Vagina (tissue), 2 donors: ENCODE measurements at regions not wholly inside any gene's neighbourhood (a gene's known extent, or its start where the extent isn't known, plus 50 kb on each side); places are given as distances from the start of the nearest gene placed in this dataset.

Source experiments
- DNase-seq, 2 donors: peaks; one replicate each; pipeline ENCODE4 v3.0.0-alpha.2; 2017; ENCODE audit errors: extremely low spot score in 2 of 2
- H3K27ac ChIP-seq: fragments of 200-600 bp; sonication (generic); one replicate; pipeline ENCODE4 v1.5.1; 2019
- H3K27me3 ChIP-seq: fragments of 200-600 bp; sonication (generic); one replicate; pipeline ENCODE4 v1.5.1; 2019
- H3K36me3 ChIP-seq, 2 donors: fragments of 200-600 bp; sonication (generic); one replicate each; pipeline ENCODE4 v1.5.1; 2017 to 2019
- H3K4me1 ChIP-seq: fragments of 200-600 bp; sonication (generic); one replicate; pipeline ENCODE4 v1.5.1; 2019
- H3K4me3 ChIP-seq, 2 donors: fragments of 200-600 bp; sonication (generic); 1 replicate in 1 of 2; 2 replicates in 1 of 2; pipeline ENCODE4 v1.5.1; 2016 to 2019
- H3K9me3 ChIP-seq: fragments of 200-600 bp; sonication (generic); one replicate; pipeline ENCODE4 v1.5.1; 2019
- CTCF ChIP-seq, 3 experiments: fragments of 450-650 bp in 2 of 3; fragments of 200-600 bp in 1 of 3; sonication (generic) in 1 of 3; IDR thresholded peaks; one replicate each; pipeline ENCODE4 v1.5.1; 2017 to 2019; ENCODE audit warnings: antibody characterized with exemption in 3 of 3, mild to moderate bottlenecking in 2 of 3, moderate library complexity in 2 of 3
- POLR2A ChIP-seq, 2 donors: fragments of 450-650 bp; IDR thresholded peaks; one replicate each; pipeline ENCODE4 v1.6.1; 2017; ENCODE audit warnings: antibody characterized with exemption in 2 of 2, mild to moderate bottlenecking in 2 of 2, moderate library complexity in 2 of 2
- POLR2AphosphoS5 ChIP-seq, 2 donors: sonication (generic); formaldehyde crosslinking; IDR thresholded peaks; one replicate each; pipeline ENCODE4 v1.9.0; 2017; ENCODE audit warnings: antibody characterized with exemption in 2 of 2, mild to moderate bottlenecking in 2 of 2, low read depth in 1 of 2; ENCODE audit not compliant: insufficient read depth in 1 of 2
- intact Hi-C: fragments of 100-400 bp; cut with DNase I; formaldehyde crosslinking; loops from one replicate; pipeline ENCODE4 v1.15.1; 2023

- no peak for DNase-seq
- no peak for TF ChIP-seq POLR2A (IDR thresholded peaks at IDR 0.05)
- TF ChIP-seq POLR2AphosphoS5 (IDR thresholded peaks at IDR 0.05; ENCODE audit: insufficient read depth in 1 of 2, low read depth in 1 of 2) = no peak
- TF ChIP-seq CTCF (IDR thresholded peaks at IDR 0.05) = no peak
- no peak overlapping the region for H3K27ac ChIP-seq
- no peak overlapping the region for H3K4me3 ChIP-seq
- intact Hi-C loops = no loop called here
- no peaks in the 10 kb centered on the region for H3K36me3 ChIP-seq
- no peaks in the 10 kb centered on the region for H3K9me3 ChIP-seq
- H3K27me3 ChIP-seq = no peaks in the 10 kb centered on the region
- no peaks in the 10 kb centered on the region for H3K4me1 ChIP-seq
Measured at GRCh38 chr2:81542119-81542518, 1237.6 kb upstream of the LRRTM1 start.

GRCh38 chr2:81529944-81530343 lies 1225.4 kb upstream of the LRRTM1 start:
- Histone ChIP-seq H3K27me3 (no peaks in the 10 kb centered on the region), H3K9me3 (no peaks in the 10 kb centered on the region), H3K4me3 (no peak overlapping the region), H3K27ac (no peak overlapping the region), H3K36me3 (no peaks in the 10 kb centered on the region), H3K4me1 (no peaks in the 10 kb centered on the region)
- intact Hi-C loops = no loop called here
- TF ChIP-seq CTCF (IDR thresholded peaks at IDR 0.05) (no peak), POLR2A (IDR thresholded peaks at IDR 0.05) (no peak), POLR2AphosphoS5 (IDR thresholded peaks at IDR 0.05; ENCODE audit: insufficient read depth in 1 of 2, low read depth in 1 of 2) (no peak)
- DNase-seq = no peak

- H3K4me1 ChIP-seq = no peaks in the 10 kb centered on the region
- no peaks in the 10 kb centered on the region for H3K9me3 ChIP-seq
- TF ChIP-seq CTCF (IDR thresholded peaks at IDR 0.05) (no peak), POLR2AphosphoS5 (IDR thresholded peaks at IDR 0.05; ENCODE audit: insufficient read depth in 1 of 2, low read depth in 1 of 2) (no peak), POLR2A (IDR thresholded peaks at IDR 0.05) (no peak)
- no peak overlapping the region for H3K4me3 ChIP-seq
- DNase-seq = no peak
- H3K27ac ChIP-seq = no peak overlapping the region
- intact Hi-C loops = no loop called here
- no peaks in the 10 kb centered on the region for H3K36me3 ChIP-seq
- H3K27me3 ChIP-seq = no peaks in the 10 kb centered on the region
Measured at GRCh38 chr2:81528852-81529480, 1224.4 kb upstream of the LRRTM1 start.

GRCh38 chr2:81523344-81523743 lies 1218.8 kb upstream of the LRRTM1 start:
- no peak overlapping the region for H3K27ac ChIP-seq
- DNase-seq = no peak
- H3K36me3 ChIP-seq = no peaks in the 10 kb centered on the region
- H3K27me3 ChIP-seq = no peaks in the 10 kb centered on the region
- TF ChIP-seq CTCF (IDR thresholded peaks at IDR 0.05) (no peak), POLR2A (IDR thresholded peaks at IDR 0.05) (no peak), POLR2AphosphoS5 (IDR thresholded peaks at IDR 0.05; ENCODE audit: insufficient read depth in 1 of 2, low read depth in 1 of 2) (no peak)
- no peak overlapping the region for H3K4me3 ChIP-seq
- no peaks in the 10 kb centered on the region for H3K4me1 ChIP-seq
- intact Hi-C loops = no loop called here
- no peaks in the 10 kb centered on the region for H3K9me3 ChIP-seq

- H3K4me1 ChIP-seq = no peaks in the 10 kb centered on the region
- H3K9me3 ChIP-seq = no peaks in the 10 kb centered on the region
- intact Hi-C loops = no loop called here
- H3K36me3 ChIP-seq = no peaks in the 10 kb centered on the region
- DNase-seq = no peak
- H3K27me3 ChIP-seq = no peaks in the 10 kb centered on the region
- H3K27ac ChIP-seq = no peak overlapping the region
- no peak overlapping the region for H3K4me3 ChIP-seq
- TF ChIP-seq POLR2A (IDR thresholded peaks at IDR 0.05) (no peak), CTCF (IDR thresholded peaks at IDR 0.05) (no peak)
Measured at GRCh38 chr2:81513328-81513727, 1208.8 kb upstream of the LRRTM1 start.
